Loucy (cell line): ENCODE measurements at regions not wholly inside any gene's neighbourhood (a gene's known extent, or its start where the extent isn't known, plus 50 kb on each side); places are given as distances from the start of the nearest gene placed in this dataset.

Experiments used
- H2AFZ ChIP-seq: fragments of 200-600 bp; sonication (generic); 2 replicates; pipeline ENCODE4 v1.6.0; 2016; ENCODE audit warnings: antibody characterized with exemption, mild to moderate bottlenecking, low read length, moderate library complexity
- H3F3A ChIP-seq: fragments of 200-600 bp; 2 replicates; pipeline ENCODE4 v1.6.0; 2016; ENCODE audit warnings: antibody characterized with exemption, low read depth, mild to moderate bottlenecking
- H3K27me3 ChIP-seq: fragments of 200-600 bp; sonication (generic); 2 replicates; pipeline ENCODE4 v1.6.1; 2014; ENCODE audit warnings: low read length, mild to moderate bottlenecking; ENCODE audit not compliant: insufficient read depth, poor library complexity, severe bottlenecking
- H3K36me3 ChIP-seq: fragments of 200-600 bp; sonication (generic); 2 replicates; pipeline ENCODE4 v1.6.1; 2016; ENCODE audit warnings: low read length; ENCODE audit not compliant: insufficient read depth
- H3K4me1 ChIP-seq: fragments of 200-600 bp; sonication (generic); 2 replicates; pipeline ENCODE4 v1.5.1; 2014; ENCODE audit warnings: low read length, mild to moderate bottlenecking; ENCODE audit not compliant: insufficient read depth, poor library complexity, severe bottlenecking
- H3K4me2 ChIP-seq: fragments of 200-600 bp; sonication (generic); 2 replicates; pipeline ENCODE4 v1.6.0; 2014; ENCODE audit warnings: antibody characterized with exemption, low read length, low read depth, mild to moderate bottlenecking; ENCODE audit not compliant: poor library complexity, severe bottlenecking
- H3K4me3 ChIP-seq: fragments of 200-600 bp; sonication (generic); 2 replicates; pipeline ENCODE4 v1.5.1; 2014; ENCODE audit warnings: low read length, mild to moderate bottlenecking, mixed read lengths; ENCODE audit not compliant: poor library complexity, severe bottlenecking
- H3K79me2 ChIP-seq: fragments of 200-600 bp; sonication (generic); 2 replicates; pipeline ENCODE4 v1.6.1; 2014; ENCODE audit warnings: low read length; ENCODE audit not compliant: insufficient read depth
- H3K9ac ChIP-seq: fragments of 200-600 bp; sonication (generic); 2 replicates; pipeline ENCODE4 v1.6.0; 2014; ENCODE audit warnings: mild to moderate bottlenecking, low read depth, low read length, moderate library complexity; ENCODE audit not compliant: poor library complexity, severe bottlenecking
- H3K9me2 ChIP-seq: fragments of 200-600 bp; sonication (generic); replicated peaks from 2 replicates; pipeline ENCODE4 v1.6.1; 2016; ENCODE audit warnings: low read depth, low read length, mixed read lengths
- H3K9me3 ChIP-seq: fragments of 200-600 bp; sonication (generic); 2 replicates; pipeline ENCODE4 v1.6.1; 2014; ENCODE audit warnings: mild to moderate bottlenecking, antibody characterized with exemption, low read length, low read depth; ENCODE audit not compliant: insufficient read depth
- H4K20me1 ChIP-seq: fragments of 200-600 bp; sonication (generic); 2 replicates; pipeline ENCODE4 v1.6.0; 2014; ENCODE audit warnings: antibody characterized with exemption, low read length, mild to moderate bottlenecking; ENCODE audit not compliant: insufficient read depth, poor library complexity, severe bottlenecking
- EZH2phosphoT487 ChIP-seq: fragments of 200-600 bp; IDR thresholded peaks from 2 replicates; pipeline ENCODE4 v1.6.1; 2018; ENCODE audit warnings: antibody characterized with exemption, mild to moderate bottlenecking, moderate library complexity, borderline replicate concordance
- TF ChIP-seq, protein P1 (sequence below): fragments of 200-600 bp; sonication (generic); conservative IDR thresholded peaks from 2 replicates; pipeline ENCODE4 v1.5.1; 2014; ENCODE audit warnings: mild to moderate bottlenecking, antibody characterized with exemption, low read length

- Histone ChIP-seq H3K9ac (no peak overlapping the region), H3K9me2 (no peaks in the 10 kb centered on the region), H3F3A (no peaks in the 10 kb centered on the region), H3K79me2 (no peaks in the 10 kb centered on the region), H3K36me3 (no peaks in the 10 kb centered on the region), H3K4me2 (no peak overlapping the region), H3K9me3 (peaks cover 5% of the 10 kb centered on the region; the same call in 1 of the 2 replicates), H2AFZ (no peak overlapping the region), H4K20me1 (no peaks in the 10 kb centered on the region), H3K27me3 (no peaks in the 10 kb centered on the region), H3K4me1 (no peaks in the 10 kb centered on the region), H3K4me3 (no peak overlapping the region)
- TF ChIP-seq, protein P1, sequence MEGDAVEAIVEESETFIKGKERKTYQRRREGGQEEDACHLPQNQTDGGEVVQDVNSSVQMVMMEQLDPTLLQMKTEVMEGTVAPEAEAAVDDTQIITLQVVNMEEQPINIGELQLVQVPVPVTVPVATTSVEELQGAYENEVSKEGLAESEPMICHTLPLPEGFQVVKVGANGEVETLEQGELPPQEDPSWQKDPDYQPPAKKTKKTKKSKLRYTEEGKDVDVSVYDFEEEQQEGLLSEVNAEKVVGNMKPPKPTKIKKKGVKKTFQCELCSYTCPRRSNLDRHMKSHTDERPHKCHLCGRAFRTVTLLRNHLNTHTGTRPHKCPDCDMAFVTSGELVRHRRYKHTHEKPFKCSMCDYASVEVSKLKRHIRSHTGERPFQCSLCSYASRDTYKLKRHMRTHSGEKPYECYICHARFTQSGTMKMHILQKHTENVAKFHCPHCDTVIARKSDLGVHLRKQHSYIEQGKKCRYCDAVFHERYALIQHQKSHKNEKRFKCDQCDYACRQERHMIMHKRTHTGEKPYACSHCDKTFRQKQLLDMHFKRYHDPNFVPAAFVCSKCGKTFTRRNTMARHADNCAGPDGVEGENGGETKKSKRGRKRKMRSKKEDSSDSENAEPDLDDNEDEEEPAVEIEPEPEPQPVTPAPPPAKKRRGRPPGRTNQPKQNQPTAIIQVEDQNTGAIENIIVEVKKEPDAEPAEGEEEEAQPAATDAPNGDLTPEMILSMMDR: no peak
- no peak for TF ChIP-seq EZH2phosphoT487
Observed at GRCh38 chr13:105641121-105641520, 894.3 kb downstream of the EFNB2 start.

DNA sequence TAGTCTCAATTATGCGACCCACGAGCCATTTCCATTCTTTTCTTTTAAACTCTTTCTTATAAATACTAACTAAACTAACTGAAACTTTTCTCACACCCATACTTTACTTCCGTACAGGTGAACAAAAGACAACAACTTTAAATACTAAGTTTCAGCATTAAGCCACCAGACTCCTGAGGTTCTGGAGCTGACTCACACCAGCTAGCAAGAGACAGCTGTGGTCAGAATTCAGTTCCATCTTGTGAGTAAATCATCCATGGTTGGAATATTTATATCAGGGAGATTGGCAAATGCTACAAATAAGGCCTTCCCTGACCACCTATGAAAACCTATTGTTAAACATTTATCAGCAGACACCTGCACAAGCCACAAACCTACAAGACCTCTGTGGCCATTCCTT is 897.0 kb downstream of the EFNB2 start:
- no peak for TF ChIP-seq EZH2phosphoT487
- TF ChIP-seq, protein P1: no peak
- no peaks in the 10 kb centered on the region for H3K36me3 ChIP-seq
- no peak overlapping the region for H2AFZ ChIP-seq
- no peaks in the 10 kb centered on the region for H3K79me2 ChIP-seq
- H3K4me2 ChIP-seq: no peak overlapping the region
- H3F3A ChIP-seq: no peaks in the 10 kb centered on the region
- no peaks in the 10 kb centered on the region for H3K9me2 ChIP-seq
- no peak overlapping the region for H3K9ac ChIP-seq
- H3K4me3 ChIP-seq: no peak overlapping the region
- no peaks in the 10 kb centered on the region for H4K20me1 ChIP-seq
- no peaks in the 10 kb centered on the region for H3K9me3 ChIP-seq
- H3K27me3 ChIP-seq: no peaks in the 10 kb centered on the region
- no peaks in the 10 kb centered on the region for H3K4me1 ChIP-seq

GRCh38 chr13:105634059-105634458 is 901.4 kb downstream of the EFNB2 start:
- Histone ChIP-seq H3K27me3 (no peaks in the 10 kb centered on the region), H3K36me3 (no peaks in the 10 kb centered on the region), H3K4me3 (no peak overlapping the region), H3K9me3 (no peaks in the 10 kb centered on the region), H3F3A (no peaks in the 10 kb centered on the region), H4K20me1 (no peaks in the 10 kb centered on the region), H3K79me2 (no peaks in the 10 kb centered on the region), H3K9me2 (no peaks in the 10 kb centered on the region), H3K9ac (no peak overlapping the region), H3K4me1 (no peaks in the 10 kb centered on the region), H3K4me2 (no peak overlapping the region), H2AFZ (no peak overlapping the region)
- TF ChIP-seq, protein P1: no peak
- TF ChIP-seq EZH2phosphoT487: no peak
